Spleen (tissue), 11 donors: ENCODE measurements at regions not wholly inside any gene's neighbourhood (a gene's known extent, or its start where the extent isn't known, plus 50 kb on each side); places are given as distances from the start of the nearest gene placed in this dataset.

Experiments used
- DNase-seq: peaks from one replicate; pipeline ENCODE4 v3.0.0-alpha.2; 2020
- H3K27ac ChIP-seq, 8 donors: fragments of 200-600 bp; sonication (generic) in 7 of 8; 1 replicate in 4 of 8; 2 replicates in 4 of 8; pipeline versions ENCODE4 v1.5.0 to v1.8.0; 2016 to 2021; ENCODE audit warnings: inconsistent platforms in 4 of 8, mild to moderate bottlenecking in 4 of 8, moderate library complexity in 1 of 8
- H3K27me3 ChIP-seq, 7 donors: fragments of 200-600 bp; sonication (generic) in 6 of 7; replicated peaks in 1 of 7; 1 replicate in 4 of 7; 2 replicates in 3 of 7; pipeline versions ENCODE4 v1.5.0 to v1.8.0; 2016 to 2021; ENCODE audit warnings: inconsistent platforms in 3 of 7, mild to moderate bottlenecking in 1 of 7
- H3K36me3 ChIP-seq, 6 donors: fragments of 200-600 bp; sonication (generic) in 5 of 6; 1 replicate in 4 of 6; 2 replicates in 2 of 6; pipeline versions ENCODE4 v1.5.0 to v1.8.0; 2016 to 2021; ENCODE audit warnings: inconsistent platforms in 2 of 6
- H3K4me1 ChIP-seq, 6 donors: fragments of 200-600 bp; sonication (generic) in 5 of 6; 1 replicate in 3 of 6; 2 replicates in 3 of 6; pipeline versions ENCODE4 v1.5.0 to v1.8.0; 2016 to 2021; ENCODE audit warnings: inconsistent platforms in 3 of 6
- H3K4me3 ChIP-seq, 8 donors: fragments of 200-600 bp; sonication (generic) in 7 of 8; 1 replicate in 4 of 8; 2 replicates in 4 of 8; pipeline versions ENCODE4 v1.5.0 to v1.8.0; 2016 to 2021; ENCODE audit warnings: inconsistent platforms in 4 of 8, mild to moderate bottlenecking in 4 of 8, moderate library complexity in 2 of 8
- H3K9me3 ChIP-seq, 8 donors: fragments of 200-600 bp; sonication (generic) in 7 of 8; 1 replicate in 4 of 8; 2 replicates in 4 of 8; pipeline versions ENCODE4 v1.5.0 to v1.8.0; 2016 to 2021; ENCODE audit warnings: inconsistent platforms in 4 of 8
- CTCF ChIP-seq, 11 experiments: fragments of 200-600 bp in 7 of 11; fragments of 450-650 bp in 4 of 11; sonication (generic) in 4 of 11; IDR thresholded peaks in 8 of 11; conservative IDR thresholded peaks in 3 of 11; 1 replicate in 7 of 11; 2 replicates in 4 of 11; pipeline versions ENCODE4 v1.4.0 to v1.8.0; 2016 to 2021; ENCODE audit warnings: antibody characterized with exemption in 11 of 11, inconsistent platforms in 4 of 11, mild to moderate bottlenecking in 1 of 11
- POLR2A ChIP-seq, 3 donors: fragments of 450-650 bp; IDR thresholded peaks; one replicate each; pipeline ENCODE4 v1.5.1; 2017; ENCODE audit warnings: antibody characterized with exemption in 3 of 3, mild to moderate bottlenecking in 1 of 3
- POLR2AphosphoS5 ChIP-seq, 3 donors: sonication (generic); formaldehyde crosslinking; IDR thresholded peaks; one replicate each; pipeline ENCODE4 v1.5.1; 2017; ENCODE audit warnings: antibody characterized with exemption in 3 of 3
- WGBS, 5 donors: extraction: QIAGEN DNeasy Blood & Tissue Kit in 3 of 5; methylation state at CpG; one replicate each; pipeline versions ENCODE4 v1.1.5 to v1.1.7; 2013 to 2018; 5-methylcytosine and 5-hydroxymethylcytosine counted together
- intact Hi-C: fragments of 100-400 bp; cut with DNase I; formaldehyde crosslinking; loops from one replicate; pipeline ENCODE4 v1.15.0; 2023; ENCODE audit warnings: low total_unique reads
- donor health status: healthy with polysubstance abuse.
- donor health status: DM: no; HTN: no; CAD: no; lungs with moderate emphysema.
- donor health status: DM: no; HTN: no; CAD: no.
- donor health status: Bipolar disorder and iron deficiency.
- donor health status: healthy.
- donor health status: DM: no; HTN: no; CAD: no.
- donor health status: DM: yes; HTN: yes; CAD: no.

- intact Hi-C loops = no loop called here
- H3K4me1 ChIP-seq = no peaks in the 10 kb centered on the region
- no peak overlapping the region for H3K4me3 ChIP-seq
- H3K9me3 ChIP-seq = peaks cover 0 to 17% (median under 1%) of the 10 kb centered on the region in 8 donors
- TF ChIP-seq CTCF (IDR thresholded peaks at IDR 0.05 in 8 of 11, conservative IDR thresholded peaks at IDR 0.05 in 3 of 11) = no peak
- TF ChIP-seq POLR2A (IDR thresholded peaks at IDR 0.05) = no peak
- TF ChIP-seq POLR2AphosphoS5 (IDR thresholded peaks at IDR 0.05) = no peak
- H3K27me3 ChIP-seq = no peaks in the 10 kb centered on the region
- no peak overlapping the region for H3K27ac ChIP-seq
- WGBS, 5 donors = 71 to 85% (median 82%) methylated on average over 1 of the region's 1 CpG
- H3K36me3 ChIP-seq = no peaks in the 10 kb centered on the region
- DNase-seq = no peak
These were observed 1434.7 kb downstream of the SLITRK1 start for GRCh38 chr13:82447416-82448077.

- WGBS, 5 donors = 0 to 53% (median 0%) methylated on average over 1 of the region's 1 CpG; no CpG with 5 or more reads in 1 of the 5 donors
- Histone ChIP-seq H3K4me3 (no peak overlapping the region), H3K4me1 (no peaks in the 10 kb centered on the region), H3K27me3 (no peaks in the 10 kb centered on the region), H3K9me3 (peaks cover 0 to 27% (median 15%) of the 10 kb centered on the region in 8 donors), H3K36me3 (no peaks in the 10 kb centered on the region), H3K27ac (no peak overlapping the region)
- intact Hi-C loops = no loop called here
- no peak for DNase-seq
- TF ChIP-seq POLR2A (IDR thresholded peaks at IDR 0.05) = no peak
- no peak for TF ChIP-seq CTCF (IDR thresholded peaks at IDR 0.05 in 8 of 11, conservative IDR thresholded peaks at IDR 0.05 in 3 of 11)
- no peak for TF ChIP-seq POLR2AphosphoS5 (IDR thresholded peaks at IDR 0.05)
These were observed 1442.9 kb downstream of the SLITRK1 start for GRCh38 chr13:82439159-82439904.

- 67 to 78% (median 71%) methylated on average over 1 of the region's 1 CpG for WGBS, 5 donors
- Histone ChIP-seq H3K9me3 (peaks cover 0 to 27% (median 15%) of the 10 kb centered on the region in 8 donors), H3K27ac (no peak overlapping the region), H3K27me3 (no peaks in the 10 kb centered on the region), H3K4me1 (no peaks in the 10 kb centered on the region), H3K36me3 (no peaks in the 10 kb centered on the region), H3K4me3 (no peak overlapping the region)
- intact Hi-C loops = no loop called here
- DNase-seq = no peak
- TF ChIP-seq CTCF (IDR thresholded peaks at IDR 0.05 in 8 of 11, conservative IDR thresholded peaks at IDR 0.05 in 3 of 11) = no peak
- TF ChIP-seq POLR2A (IDR thresholded peaks at IDR 0.05) = no peak
- TF ChIP-seq POLR2AphosphoS5 (IDR thresholded peaks at IDR 0.05) = no peak
These were observed 1444.0 kb downstream of the SLITRK1 start for GRCh38 chr13:82438320-82438719.

- 66 to 96% (median 86%) methylated on average over 1 of the region's 1 CpG for WGBS, 5 donors
- no peak overlapping the region for H3K27ac ChIP-seq
- no peaks in the 10 kb centered on the region for H3K4me1 ChIP-seq
- intact Hi-C loops = no loop called here
- no peaks in the 10 kb centered on the region for H3K36me3 ChIP-seq
- DNase-seq = no peak
- TF ChIP-seq POLR2AphosphoS5 (IDR thresholded peaks at IDR 0.05) (no peak), CTCF (IDR thresholded peaks at IDR 0.05 in 8 of 11, conservative IDR thresholded peaks at IDR 0.05 in 3 of 11) (no peak), POLR2A (IDR thresholded peaks at IDR 0.05) (no peak)
- no peaks in the 10 kb centered on the region for H3K27me3 ChIP-seq
- H3K9me3 ChIP-seq = peaks cover 0 to 27% (median 15%) of the 10 kb centered on the region in 8 donors
- H3K4me3 ChIP-seq = no peak overlapping the region
These were observed 1446.1 kb downstream of the SLITRK1 start for GRCh38 chr13:82436099-82436585.
